Renal cortex interstitium (tissue), 11 donors: ENCODE measurements at regions not wholly inside any gene's neighbourhood (a gene's known extent, or its start where the extent isn't known, plus 50 kb on each side); places are given as distances from the start of the nearest gene placed in this dataset.

Source experiments
- DNase-seq, 11 donors: peaks; one replicate each; pipeline ENCODE4 v3.0.0-alpha.2; 2013; ENCODE audit warnings: low read depth in 9 of 11, low spot score in 4 of 11; ENCODE audit errors: extremely low read depth in 1 of 11

- DNase-seq, result no peak
Measured at GRCh38 chr9:117551171-117551570, 136.3 kb upstream of the ASTN2 start.

DNA sequence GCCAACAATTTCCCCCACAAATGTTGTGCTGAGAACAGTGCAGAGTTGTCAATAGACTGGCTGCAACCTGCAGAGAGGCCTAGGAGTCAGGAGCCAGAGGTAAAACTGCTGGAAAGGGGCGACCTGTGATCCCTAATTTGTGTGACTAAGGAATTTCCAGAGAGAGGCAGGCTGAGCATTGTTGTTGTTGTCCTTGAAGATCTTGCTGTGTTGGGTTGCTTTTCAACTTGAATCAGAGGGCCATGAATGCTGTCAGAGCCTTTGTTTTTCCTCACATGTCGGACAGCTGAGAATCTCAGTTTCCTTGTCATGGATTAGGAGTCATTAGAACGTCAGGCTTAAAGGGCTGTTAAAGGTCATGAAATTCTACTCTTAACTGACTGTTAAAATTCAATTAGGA, 134.6 kb upstream of the ASTN2 start:
- DNase-seq, result no peak

GRCh38 chr9:117548556-117548955, 133.7 kb upstream of the ASTN2 start:
- no peak for DNase-seq

DNA sequence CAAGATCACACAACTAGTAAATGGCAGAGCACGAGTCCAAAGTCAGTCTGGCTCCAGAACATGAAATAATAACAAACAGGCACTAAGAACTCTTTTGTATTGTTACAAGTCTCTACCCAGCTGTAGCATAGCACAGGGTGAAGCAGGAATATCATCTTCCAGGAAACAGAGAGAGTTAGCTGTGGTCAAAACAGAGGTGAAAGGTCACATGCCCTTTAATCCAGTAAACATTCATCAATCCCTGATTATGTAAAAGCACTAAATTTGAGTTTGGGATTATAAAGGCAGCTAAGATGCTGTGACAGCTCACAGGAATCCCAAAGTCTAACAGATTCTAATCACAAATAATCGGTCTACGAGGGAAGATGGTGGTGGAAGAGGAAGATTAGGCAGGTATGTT, 133.0 kb upstream of the ASTN2 start:
- DNase-seq, result no peak

GRCh38 chr9:117546894-117547678, 132.2 kb upstream of the ASTN2 start:
- no peak for DNase-seq

- DNase-seq, result no peak
Measured at GRCh38 chr9:117545846-117546245, 131.0 kb upstream of the ASTN2 start.

DNA sequence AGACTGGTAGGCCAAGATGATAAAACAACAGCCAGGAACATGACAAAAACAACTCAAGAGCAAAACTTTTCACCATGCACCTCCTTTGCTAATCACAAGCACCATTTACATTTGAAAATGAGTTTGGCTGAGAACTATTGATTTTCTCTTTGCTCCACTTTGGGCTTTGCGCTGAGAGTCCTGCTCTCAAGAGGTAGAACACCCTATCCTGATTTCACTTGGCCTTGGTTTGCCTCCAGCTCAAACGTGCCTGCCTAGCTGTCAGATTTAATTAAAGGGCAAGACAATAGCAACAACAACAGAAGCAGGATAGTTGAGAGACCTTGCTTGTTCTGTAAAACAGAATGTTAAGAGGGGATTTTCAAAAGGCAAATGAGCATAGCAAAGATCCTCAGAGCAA, 128.2 kb upstream of the ASTN2 start:
- DNase-seq, result no peak

- no peak for DNase-seq
Measured at GRCh38 chr9:117542021-117542420, 127.2 kb upstream of the ASTN2 start.

DNA sequence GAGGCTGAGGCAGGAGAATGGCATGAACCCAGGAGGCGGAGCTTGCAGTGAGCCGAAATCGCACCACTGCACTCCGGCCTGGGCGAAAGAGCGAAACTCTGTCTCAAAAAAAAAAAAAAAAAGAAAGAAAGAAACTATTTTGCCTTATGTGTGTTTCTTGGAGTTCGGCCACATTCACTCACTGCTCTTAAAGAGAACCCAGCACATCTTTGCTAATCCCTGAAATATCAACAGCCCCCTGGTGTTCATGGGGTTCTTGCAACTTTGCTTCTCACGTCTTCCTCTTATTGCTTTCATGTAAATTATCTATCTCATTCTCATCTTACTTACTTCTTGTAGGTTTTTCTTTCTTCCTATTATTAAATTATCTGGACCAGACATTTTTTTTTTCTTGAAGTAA, 126.3 kb upstream of the ASTN2 start:
- DNase-seq, result no peak

GRCh38 chr9:117535973-117536372, 121.1 kb upstream of the ASTN2 start:
- no peak for DNase-seq

- DNase-seq, result no peak
Measured at GRCh38 chr9:117535434-117535833, 120.6 kb upstream of the ASTN2 start.

- DNase-seq, result no peak
Measured at GRCh38 chr9:117528225-117528624, 113.4 kb upstream of the ASTN2 start.

- DNase-seq, result no peak
Measured at GRCh38 chr9:117526674-117527073, 111.8 kb upstream of the ASTN2 start.

DNA sequence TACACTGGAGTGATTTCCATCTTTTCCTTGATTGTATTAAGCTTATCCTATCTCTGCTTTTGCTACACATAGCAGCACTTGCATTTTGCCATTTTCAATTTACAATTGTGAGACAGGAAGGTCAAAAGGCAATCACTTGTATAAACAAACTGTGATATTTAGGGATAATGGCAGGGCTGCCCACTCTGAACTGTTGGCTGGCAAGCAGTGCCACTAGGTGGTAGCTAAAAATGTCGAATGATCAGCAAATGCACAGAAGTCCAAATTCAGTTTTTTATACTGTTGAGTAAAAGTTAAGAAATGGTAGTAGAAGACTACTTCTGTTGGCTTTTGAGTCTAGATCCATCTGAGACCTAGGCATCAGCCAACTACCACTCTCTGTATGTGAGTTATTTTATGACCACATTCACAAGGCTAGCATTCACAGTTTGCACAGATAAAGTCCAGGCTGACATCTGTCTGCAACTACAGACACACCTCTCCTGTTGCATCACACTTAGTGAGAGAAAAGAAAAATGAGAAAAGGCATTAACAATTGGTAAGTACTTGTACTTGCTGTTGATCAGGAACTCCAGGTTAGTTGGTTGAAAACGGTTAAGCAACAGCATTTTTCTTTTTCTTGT, 108.8 kb upstream of the ASTN2 start:
- no peak for DNase-seq

- no peak for DNase-seq
Measured at GRCh38 chr9:117521293-117521692, 106.4 kb upstream of the ASTN2 start.

DNA sequence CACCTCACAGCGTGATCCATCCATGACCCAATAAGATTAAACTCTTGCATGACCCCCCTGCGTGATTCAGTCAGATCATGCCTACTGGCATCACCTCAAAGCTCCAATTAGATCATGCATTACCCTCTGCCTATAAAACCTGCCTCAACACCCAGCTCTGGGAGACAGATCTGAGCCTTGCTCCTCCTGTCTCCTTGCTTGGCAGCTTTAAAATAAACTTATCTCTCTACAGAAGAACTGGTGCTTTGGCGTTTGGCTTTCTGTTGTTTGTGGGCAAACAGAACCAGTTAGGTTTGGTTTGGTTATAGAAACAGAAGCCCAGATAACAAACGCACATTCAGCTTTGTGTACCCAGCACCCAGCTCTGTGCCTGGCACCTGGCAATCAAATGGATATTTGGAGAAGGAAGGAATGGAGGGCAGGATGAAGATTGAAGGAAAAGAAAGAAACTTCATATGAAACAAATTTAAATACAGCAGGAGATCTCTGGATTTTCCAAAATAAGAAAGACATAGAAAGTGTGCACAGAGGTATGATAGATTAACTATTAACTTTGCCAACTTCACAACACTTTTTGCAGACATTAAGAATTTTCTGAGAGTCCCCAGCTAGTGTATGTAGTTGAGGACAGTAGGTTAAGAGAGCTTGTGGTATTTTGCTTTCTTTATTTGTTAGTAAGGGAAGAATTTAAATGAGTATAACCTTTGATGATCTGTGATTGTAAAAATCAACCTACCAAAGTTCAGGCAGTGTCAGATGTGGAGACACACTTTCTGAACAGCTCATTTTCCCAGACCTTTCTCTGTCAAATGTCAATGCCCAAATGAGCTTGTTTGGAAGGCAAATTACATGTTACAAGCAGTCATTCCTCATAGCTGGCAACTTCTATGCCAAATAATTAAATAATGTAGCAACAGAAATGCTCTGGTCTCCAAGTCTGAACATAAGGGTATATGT, 102.1 kb upstream of the ASTN2 start:
- DNase-seq, result no peak

- DNase-seq, result no peak
Measured at GRCh38 chr9:117511852-117512481, 97.1 kb upstream of the ASTN2 start.

GRCh38 chr9:117496307-117496706, 81.5 kb upstream of the ASTN2 start:
- DNase-seq, result no peak

DNA sequence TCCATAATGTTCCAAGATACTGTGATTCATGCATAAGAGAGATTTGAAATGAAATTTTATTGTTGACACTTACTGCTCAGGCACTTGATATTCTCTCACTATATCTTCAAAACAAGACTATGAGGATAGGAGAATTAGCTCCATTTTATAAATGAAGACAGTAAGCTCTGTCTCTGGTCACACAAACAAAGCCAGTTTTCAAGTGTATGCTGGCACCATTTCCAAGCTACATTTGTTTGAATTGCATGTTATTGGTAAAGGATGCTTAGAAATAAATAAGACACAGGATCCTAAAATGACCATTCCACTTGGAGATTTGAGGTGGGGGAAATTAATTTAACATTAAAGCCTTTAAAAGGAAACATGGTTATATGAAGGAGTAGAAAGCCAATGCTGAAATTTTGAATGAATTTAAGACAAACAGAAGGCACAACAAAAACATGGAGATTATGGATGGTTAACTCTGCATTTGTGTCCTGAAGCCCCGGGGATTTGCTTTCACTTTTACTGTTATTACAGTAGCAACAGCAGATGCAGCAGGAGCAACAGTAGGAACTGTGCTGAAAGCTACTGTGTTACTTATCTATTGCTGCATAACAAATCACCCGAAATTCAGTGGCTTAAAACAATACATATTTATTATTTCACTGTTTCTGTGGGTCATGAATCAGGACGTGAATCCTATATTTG, 79.7 kb upstream of the ASTN2 start:
- DNase-seq, result peak in 1 of 11 donors; percentile 5
